Activated naive CD4-positive, alpha-beta T cell treated with anti-CD3 and anti-CD28 coated beads, Interleukin-2, amount 50 U/mL, for 16 hours (primary cell): ENCODE measurements at regions not wholly inside any gene's neighbourhood (a gene's known extent, or its start where the extent isn't known, plus 50 kb on each side); places are given as distances from the start of the nearest gene placed in this dataset.
"Not testable (repeated sequence)": the region's sequence is repeated elsewhere in the genome, so short reads cannot be mapped to it uniquely, and the experiment has no call there.

ENCODE experiments used
- DNase-seq: peaks from one replicate; pipeline ENCODE4 v3.0.0-alpha.2; 2020

- no peak for DNase-seq
These were observed 152.1 kb upstream of the RIMS1 start for GRCh38 chr6:71733970-71734899.

DNA sequence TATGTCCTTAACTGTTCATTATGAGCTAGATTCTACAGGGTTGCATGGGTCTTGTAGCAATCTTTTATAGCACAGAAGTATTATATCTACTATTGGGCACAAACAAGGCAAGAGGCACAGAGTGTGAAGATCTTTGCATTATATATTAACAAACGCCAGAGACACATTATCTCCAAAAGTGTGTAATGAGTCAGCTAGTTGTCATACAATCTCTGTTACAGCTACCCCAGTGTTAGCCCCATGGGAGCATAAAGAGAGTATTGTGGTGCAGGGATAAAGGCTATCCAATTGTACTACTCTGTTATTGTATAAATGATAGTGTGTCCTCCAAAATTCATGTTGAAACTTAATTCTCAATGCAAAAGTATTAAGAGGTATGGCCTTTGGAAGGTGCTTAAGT, 148.4 kb upstream of the RIMS1 start:
- DNase-seq: no peak

GRCh38 chr6:71745525-71745924, 140.8 kb upstream of the RIMS1 start:
- no peak for DNase-seq

DNA sequence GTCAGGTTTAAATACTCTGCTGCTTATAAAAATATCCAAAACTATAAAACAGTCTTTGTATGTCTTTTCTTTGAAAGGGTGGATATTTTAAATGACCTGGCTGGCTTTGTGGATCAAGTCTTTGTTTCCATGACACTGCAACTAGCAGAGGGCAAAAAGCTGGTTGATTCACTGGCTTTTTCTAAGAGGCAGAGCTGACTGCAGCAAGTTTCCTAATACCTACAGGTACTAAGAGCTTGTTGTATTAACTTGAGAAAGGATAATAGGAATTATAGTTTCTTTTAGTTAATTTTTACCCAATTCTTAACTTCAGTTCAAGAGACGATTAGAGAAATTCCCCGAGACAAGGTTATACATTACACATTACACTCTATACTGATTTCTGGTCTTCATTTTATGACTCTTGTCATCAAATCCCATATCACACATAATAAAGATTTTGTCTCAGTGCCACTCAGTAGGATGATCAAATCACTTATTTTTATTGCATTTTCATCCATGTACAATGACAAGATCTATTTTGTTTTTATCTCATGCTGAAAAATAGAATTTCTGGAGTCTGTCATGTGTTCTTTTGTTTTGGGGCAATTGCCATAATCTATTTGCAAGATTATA, 120.1 kb upstream of the RIMS1 start:
- DNase-seq: no peak

- no peak for DNase-seq
These were observed 119.6 kb upstream of the RIMS1 start for GRCh38 chr6:71766796-71767195.

GRCh38 chr6:71768356-71768755, 118.0 kb upstream of the RIMS1 start:
- no peak for DNase-seq

DNA sequence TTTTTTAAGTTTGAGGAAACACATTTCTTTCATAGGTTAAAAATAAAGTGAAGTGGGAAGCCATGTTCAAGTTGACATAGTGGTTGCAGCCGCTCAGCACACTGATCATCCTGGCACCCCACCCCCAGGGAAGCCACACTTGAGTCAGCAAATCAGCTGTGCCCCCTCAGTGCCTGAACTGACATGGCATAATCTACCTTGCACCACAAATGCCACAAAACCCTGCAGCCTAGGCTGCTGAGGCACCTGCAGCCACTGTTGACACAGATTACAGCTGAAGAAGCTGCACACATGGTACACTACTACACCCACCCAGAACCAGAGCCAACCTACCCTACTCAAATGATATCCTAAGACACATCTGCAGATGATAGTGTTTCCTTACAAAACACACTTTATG, 77.5 kb upstream of the RIMS1 start:
- DNase-seq: no peak

GRCh38 chr6:71810880-71811279, 75.5 kb upstream of the RIMS1 start:
- DNase-seq: no peak

DNA sequence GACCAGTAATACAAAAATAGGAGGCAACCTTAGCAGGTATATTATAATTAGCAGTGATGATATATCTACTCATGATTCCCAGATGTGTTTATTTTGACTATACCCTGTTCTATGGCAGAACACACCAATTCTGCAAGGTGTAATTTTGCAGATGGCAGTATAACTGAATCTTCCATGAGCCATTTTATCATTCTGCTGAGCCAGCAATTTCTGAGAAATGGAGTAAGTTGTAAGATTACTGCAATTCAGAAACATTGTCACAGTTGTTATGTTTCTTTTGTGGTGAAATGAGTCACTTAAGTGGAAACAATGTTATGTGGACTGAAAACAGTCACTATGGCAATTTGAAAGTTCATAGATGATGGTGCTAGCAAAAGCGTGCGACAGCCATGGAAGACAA, 63.7 kb upstream of the RIMS1 start:
- no peak for DNase-seq

DNA sequence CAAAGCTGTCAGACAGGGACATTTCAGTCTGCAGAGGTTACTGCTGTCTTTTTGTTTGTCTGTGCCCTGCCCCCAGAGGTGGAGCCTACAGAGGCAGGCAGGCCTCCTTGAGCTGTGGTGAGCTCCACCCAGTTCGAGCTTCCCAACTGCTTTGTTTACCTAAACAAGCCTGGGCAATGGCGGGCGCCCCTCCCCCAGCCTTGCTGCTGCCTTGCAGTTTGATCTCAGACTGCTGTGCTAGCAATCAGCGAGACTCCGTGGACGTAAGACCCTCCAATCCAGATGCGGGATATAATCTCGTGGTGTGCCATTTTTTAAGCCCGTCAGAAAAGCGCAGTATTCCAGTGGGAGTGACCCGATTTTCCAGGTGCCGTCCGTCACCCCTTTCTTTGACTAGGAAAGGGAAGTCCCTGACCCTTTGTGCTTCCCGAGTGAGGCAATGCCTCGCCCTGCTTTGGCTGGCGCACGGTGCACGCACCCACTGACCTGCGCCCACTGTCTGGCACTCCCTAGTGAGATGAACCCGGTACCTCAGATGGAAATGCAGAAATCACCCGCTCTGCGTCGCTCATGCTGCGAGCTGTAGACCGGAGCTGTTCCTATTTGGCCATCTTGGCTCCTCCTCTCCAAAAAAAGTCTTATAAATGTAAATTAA, 54.1 kb upstream of the RIMS1 start:
- DNase-seq: not testable (repeated sequence)
